ENCODE measurements at regions not wholly inside any gene's neighbourhood (a gene's known extent, or its start where the extent isn't known, plus 50 kb on each side); places are given as distances from the start of the nearest gene placed in this dataset.

DNA sequence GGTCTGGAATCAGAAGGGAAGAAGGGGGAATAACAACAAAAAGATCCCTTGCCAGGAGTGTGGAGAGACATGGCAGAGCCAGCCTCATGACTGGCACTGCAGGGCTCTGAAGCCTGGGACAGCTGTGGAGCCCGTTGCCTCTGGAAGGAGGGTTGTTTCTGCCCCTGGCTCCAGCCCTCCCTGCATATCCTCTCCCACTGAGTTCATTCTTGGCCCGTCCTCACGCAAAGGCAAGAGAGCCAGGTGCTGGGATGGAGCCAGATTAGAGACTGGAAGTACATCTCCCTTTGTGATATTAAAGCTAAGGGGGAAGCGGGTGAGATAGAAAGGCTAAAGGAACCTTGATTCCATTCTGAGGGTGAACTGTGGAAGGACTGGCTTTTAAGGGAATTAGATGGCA lies 141.5 kb upstream of the NPVF start:
- Histone ChIP-seq H3K9ac (ENCODE audit: low read length) (no peak overlapping the region), H3K27me3 (ENCODE audit: insufficient read depth, low read length) (no peaks in the 10 kb centered on the region), H3K36me3 (ENCODE audit: insufficient read depth, low read length) (no peaks in the 10 kb centered on the region), H3K27ac (ENCODE audit: low read depth, low read length) (no peak overlapping the region), H3K4me1 (ENCODE audit: insufficient read depth, low read length) (no peaks in the 10 kb centered on the region), H3K9me3 (ENCODE audit: insufficient read depth, low read depth, low read length) (no peaks in the 10 kb centered on the region), H3K4me3 (ENCODE audit: insufficient read depth, low read depth, low read length) (no peak overlapping the region), H3K79me2 (ENCODE audit: insufficient read depth, low read length) (no peaks in the 10 kb centered on the region), H4K20me1 (ENCODE audit: insufficient read depth, low read length) (no peaks in the 10 kb centered on the region), H3K4me2 (ENCODE audit: low read length) (no peak overlapping the region), H2AFZ (ENCODE audit: low read depth, low read length) (no peak overlapping the region)
- TF ChIP-seq, protein P1, sequence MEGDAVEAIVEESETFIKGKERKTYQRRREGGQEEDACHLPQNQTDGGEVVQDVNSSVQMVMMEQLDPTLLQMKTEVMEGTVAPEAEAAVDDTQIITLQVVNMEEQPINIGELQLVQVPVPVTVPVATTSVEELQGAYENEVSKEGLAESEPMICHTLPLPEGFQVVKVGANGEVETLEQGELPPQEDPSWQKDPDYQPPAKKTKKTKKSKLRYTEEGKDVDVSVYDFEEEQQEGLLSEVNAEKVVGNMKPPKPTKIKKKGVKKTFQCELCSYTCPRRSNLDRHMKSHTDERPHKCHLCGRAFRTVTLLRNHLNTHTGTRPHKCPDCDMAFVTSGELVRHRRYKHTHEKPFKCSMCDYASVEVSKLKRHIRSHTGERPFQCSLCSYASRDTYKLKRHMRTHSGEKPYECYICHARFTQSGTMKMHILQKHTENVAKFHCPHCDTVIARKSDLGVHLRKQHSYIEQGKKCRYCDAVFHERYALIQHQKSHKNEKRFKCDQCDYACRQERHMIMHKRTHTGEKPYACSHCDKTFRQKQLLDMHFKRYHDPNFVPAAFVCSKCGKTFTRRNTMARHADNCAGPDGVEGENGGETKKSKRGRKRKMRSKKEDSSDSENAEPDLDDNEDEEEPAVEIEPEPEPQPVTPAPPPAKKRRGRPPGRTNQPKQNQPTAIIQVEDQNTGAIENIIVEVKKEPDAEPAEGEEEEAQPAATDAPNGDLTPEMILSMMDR (IDR thresholded peaks at IDR 0.05; ENCODE audit: insufficient read depth, low read depth, low read length): no peak
- no peak for TF ChIP-seq EZH2 (IDR thresholded peaks at IDR 0.05; ENCODE audit: insufficient read depth, low read length)
- Mint-ChIP-seq H3K27me3 (ENCODE audit: low read depth, unreplicated experiment) (peaks cover 6% of the 10 kb centered on the region), H3K36me3 (ENCODE audit: low read depth, unreplicated experiment) (no peaks in the 10 kb centered on the region), H3K4me3 (ENCODE audit: unreplicated experiment) (no peak overlapping the region), H3K9me3 (ENCODE audit: unreplicated experiment) (peaks cover 5% of the 10 kb centered on the region), H3K4me1 (ENCODE audit: low read depth, unreplicated experiment) (no peaks in the 10 kb centered on the region), H3K27ac (ENCODE audit: unreplicated experiment) (no peak overlapping the region)
- FAIRE-seq: no peak
- no peak for DNase-seq (ENCODE audit: low read depth)

DNA sequence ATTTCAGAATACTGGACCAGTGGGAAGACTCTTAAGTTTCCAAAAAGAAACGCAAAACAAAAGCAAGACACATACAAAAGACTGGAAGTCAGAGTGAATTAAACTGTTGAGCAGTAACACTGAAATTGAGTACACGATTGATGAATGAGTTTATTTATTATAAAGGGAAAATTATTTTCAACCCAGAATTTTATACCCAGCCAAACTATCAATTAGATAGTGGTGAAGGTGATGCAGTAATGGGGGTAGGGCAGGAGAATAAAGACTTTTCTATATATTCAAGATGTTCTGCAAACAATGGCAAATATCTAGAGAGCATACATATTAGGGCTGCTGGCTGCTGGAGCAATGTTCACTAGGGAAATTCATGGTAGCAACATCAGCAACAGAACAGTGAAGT lies 143.7 kb upstream of the NPVF start:
- no peaks in the 10 kb centered on the region for H3K4me1 ChIP-seq (ENCODE audit: insufficient read depth, low read length)
- H3K4me3 ChIP-seq (ENCODE audit: insufficient read depth, low read depth, low read length): no peak overlapping the region
- Mint-ChIP-seq H3K4me3 (ENCODE audit: unreplicated experiment) (no peak overlapping the region), H3K36me3 (ENCODE audit: low read depth, unreplicated experiment) (no peaks in the 10 kb centered on the region), H3K27me3 (ENCODE audit: low read depth, unreplicated experiment) (peaks cover 4% of the 10 kb centered on the region), H3K27ac (ENCODE audit: unreplicated experiment) (no peak overlapping the region), H3K4me1 (ENCODE audit: low read depth, unreplicated experiment) (peaks cover 8% of the 10 kb centered on the region), H3K9me3 (ENCODE audit: unreplicated experiment) (peaks cover 5% of the 10 kb centered on the region)
- no peaks in the 10 kb centered on the region for H3K36me3 ChIP-seq (ENCODE audit: insufficient read depth, low read length)
- no peak overlapping the region for H3K9ac ChIP-seq (ENCODE audit: low read length)
- FAIRE-seq: no peak
- no peaks in the 10 kb centered on the region for H3K27me3 ChIP-seq (ENCODE audit: insufficient read depth, low read length)
- TF ChIP-seq EZH2 (IDR thresholded peaks at IDR 0.05; ENCODE audit: insufficient read depth, low read length): no peak
- TF ChIP-seq, protein P1 (IDR thresholded peaks at IDR 0.05; ENCODE audit: insufficient read depth, low read depth, low read length): no peak
- H3K9me3 ChIP-seq (ENCODE audit: insufficient read depth, low read depth, low read length): no peaks in the 10 kb centered on the region
- no peak overlapping the region for H3K4me2 ChIP-seq (ENCODE audit: low read length)
- H3K27ac ChIP-seq (ENCODE audit: low read depth, low read length): no peak overlapping the region
- DNase-seq (ENCODE audit: low read depth): no peak
- no peak overlapping the region for H2AFZ ChIP-seq (ENCODE audit: low read depth, low read length)
- H4K20me1 ChIP-seq (ENCODE audit: insufficient read depth, low read length): no peaks in the 10 kb centered on the region
- H3K79me2 ChIP-seq (ENCODE audit: insufficient read depth, low read length): no peaks in the 10 kb centered on the region

DNA sequence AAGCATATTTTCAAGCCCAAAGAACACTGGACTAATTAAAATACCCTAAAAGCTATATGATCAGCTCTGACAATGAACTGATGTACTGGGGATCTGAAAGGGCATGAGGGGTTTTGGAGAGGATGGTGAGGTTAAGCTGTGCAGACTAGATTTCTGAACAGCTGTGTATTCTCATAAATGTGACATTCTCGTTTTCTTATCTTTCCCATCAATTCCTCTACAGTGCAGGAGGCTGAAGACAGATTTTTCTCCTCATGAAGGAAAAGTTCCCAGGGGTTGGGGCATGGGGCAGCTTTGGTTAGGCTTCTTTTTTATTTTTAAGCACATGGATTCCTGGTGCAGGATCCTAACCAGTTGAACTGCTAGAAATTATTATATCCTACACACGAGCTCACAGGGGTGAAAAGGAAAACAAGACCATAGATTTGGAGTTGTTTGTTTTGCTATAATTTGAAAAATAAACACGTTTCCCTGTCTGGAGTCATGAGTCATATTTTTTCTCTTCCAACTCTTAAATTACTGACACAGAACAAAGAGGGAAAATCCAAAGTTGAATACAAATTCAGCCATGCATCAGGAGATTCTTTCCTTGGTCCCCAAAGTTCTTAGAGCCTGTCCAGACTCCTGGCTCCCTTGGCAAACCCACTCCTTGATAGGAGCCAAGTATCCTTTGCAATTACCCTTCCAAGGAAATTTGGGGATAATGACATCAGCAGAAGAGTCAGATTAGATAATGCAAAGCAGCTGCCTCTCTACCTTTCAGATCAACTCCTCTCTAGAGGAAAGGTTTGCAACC lies 147.7 kb upstream of the NPVF start:
- no peak for FAIRE-seq
- no peak overlapping the region for H3K4me3 Mint-ChIP-seq (ENCODE audit: unreplicated experiment)
- no peak overlapping the region for H3K4me3 ChIP-seq (ENCODE audit: insufficient read depth, low read depth, low read length)

More for the DNA sequence above, 147.7 kb upstream of the NPVF start:
- no peaks in the 10 kb centered on the region for H3K9me3 ChIP-seq (ENCODE audit: insufficient read depth, low read depth, low read length)
- peaks cover 5% of the 10 kb centered on the region for H3K9me3 Mint-ChIP-seq (ENCODE audit: unreplicated experiment)
- H3K79me2 ChIP-seq (ENCODE audit: insufficient read depth, low read length): no peaks in the 10 kb centered on the region
- DNase-seq (ENCODE audit: low read depth): no peak
- H3K36me3 ChIP-seq (ENCODE audit: insufficient read depth, low read length): no peaks in the 10 kb centered on the region
- H3K4me2 ChIP-seq (ENCODE audit: low read length): no peak overlapping the region
- H3K4me1 Mint-ChIP-seq (ENCODE audit: low read depth, unreplicated experiment): peaks cover 8% of the 10 kb centered on the region
- peaks cover 2% of the 10 kb centered on the region for H3K27me3 Mint-ChIP-seq (ENCODE audit: low read depth, unreplicated experiment)
- no peak overlapping the region for H2AFZ ChIP-seq (ENCODE audit: low read depth, low read length)
- no peaks in the 10 kb centered on the region for H3K36me3 Mint-ChIP-seq (ENCODE audit: low read depth, unreplicated experiment)
- no peak overlapping the region for H3K27ac Mint-ChIP-seq (ENCODE audit: unreplicated experiment)
- no peaks in the 10 kb centered on the region for H3K4me1 ChIP-seq (ENCODE audit: insufficient read depth, low read length)
- no peaks in the 10 kb centered on the region for H4K20me1 ChIP-seq (ENCODE audit: insufficient read depth, low read length)
- no peak overlapping the region for H3K9ac ChIP-seq (ENCODE audit: low read length)
- no peaks in the 10 kb centered on the region for H3K27me3 ChIP-seq (ENCODE audit: insufficient read depth, low read length)
- H3K27ac ChIP-seq (ENCODE audit: low read depth, low read length): no peak overlapping the region
- TF ChIP-seq, protein P1 (IDR thresholded peaks at IDR 0.05; ENCODE audit: insufficient read depth, low read depth, low read length): no peak
- TF ChIP-seq EZH2 (IDR thresholded peaks at IDR 0.05; ENCODE audit: insufficient read depth, low read length): no peak

Data from astrocyte (in vitro differentiated cells and primary cell).